Thyroid gland (tissue), 4 donors: ENCODE measurements at regions not wholly inside any gene's neighbourhood (a gene's known extent, or its start where the extent isn't known, plus 50 kb on each side); places are given as distances from the start of the nearest gene placed in this dataset.
"Not testable (repeated sequence)": the region's sequence is repeated elsewhere in the genome, so short reads cannot be mapped to it uniquely, and the experiment has no call there.

Experiments used
- DNase-seq, 2 donors: peaks; one replicate each; pipeline ENCODE4 v3.0.0-alpha.2; 2019
- H3K27ac ChIP-seq, 3 donors: fragments of 200-600 bp; sonication (generic); 1 replicate in 2 of 3; 2 replicates in 1 of 3; pipeline ENCODE4 v1.5.1; 2016 to 2019; ENCODE audit warnings: mild to moderate bottlenecking in 1 of 3, moderate library complexity in 1 of 3
- H3K27me3 ChIP-seq: fragments of 200-600 bp; sonication (generic); one replicate; pipeline ENCODE4 v1.5.1; 2019
- H3K36me3 ChIP-seq, 2 donors: fragments of 200-600 bp; sonication (generic); one replicate each; pipeline ENCODE4 v1.5.1; 2016 to 2019
- H3K4me1 ChIP-seq, 2 donors: fragments of 200-600 bp; sonication (generic); one replicate each; pipeline ENCODE4 v1.5.1; 2017 to 2019
- H3K4me3 ChIP-seq, 3 donors: fragments of 200-600 bp; sonication (generic); replicated peaks in 1 of 3; 1 replicate in 2 of 3; 2 replicates in 1 of 3; pipeline ENCODE4 v1.5.1; 2016; ENCODE audit warnings: mild to moderate bottlenecking in 1 of 3
- H3K9me3 ChIP-seq: fragments of 200-600 bp; sonication (generic); one replicate; pipeline ENCODE4 v1.5.1; 2017
- CTCF ChIP-seq, 6 experiments: fragments of 200-600 bp in 3 of 6; fragments of 450-650 bp in 3 of 6; sonication (generic) in 3 of 6; IDR thresholded peaks; one replicate each; pipeline ENCODE4 v1.5.1; 2016 to 2019; ENCODE audit warnings: antibody characterized with exemption in 6 of 6, mild to moderate bottlenecking in 2 of 6, inconsistent platforms in 1 of 6, moderate library complexity in 1 of 6
- POLR2A ChIP-seq, 2 donors: fragments of 450-650 bp; IDR thresholded peaks; one replicate each; pipeline ENCODE4 v1.6.1; 2017; ENCODE audit warnings: antibody characterized with exemption in 2 of 2, mild to moderate bottlenecking in 2 of 2, moderate library complexity in 1 of 2
- WGBS, 2 donors: methylation state at CpG; one replicate each; pipeline ENCODE4 v1.1.5; 2017; 5-methylcytosine and 5-hydroxymethylcytosine counted together
- intact Hi-C: fragments of 100-400 bp; cut with DNase I; formaldehyde crosslinking; loops from one replicate; pipeline ENCODE4 v1.15.1; 2023

- H3K9me3 ChIP-seq, result no peaks in the 10 kb centered on the region
- H3K4me1 ChIP-seq, result no peaks in the 10 kb centered on the region
- intact Hi-C loops, result no loop called here
- TF ChIP-seq CTCF (IDR thresholded peaks at IDR 0.05), result no peak
- no peak for TF ChIP-seq POLR2A (IDR thresholded peaks at IDR 0.05)
- no peak for DNase-seq
- no peaks in the 10 kb centered on the region for H3K27me3 ChIP-seq
- H3K27ac ChIP-seq, result no peak overlapping the region
- H3K36me3 ChIP-seq, result no peaks in the 10 kb centered on the region
- no peak overlapping the region for H3K4me3 ChIP-seq
- WGBS, 2 donors, result 87 to 88% methylated on average over 11 of the region's 11 CpGs
Observed at GRCh38 chr12:127130506-127131124, 1136.4 kb upstream of the TMEM132C start.

- H3K9me3 ChIP-seq, result no peaks in the 10 kb centered on the region
- TF ChIP-seq CTCF (IDR thresholded peaks at IDR 0.05), result no peak
- H3K36me3 ChIP-seq, result no peaks in the 10 kb centered on the region
- H3K27me3 ChIP-seq, result no peaks in the 10 kb centered on the region
- H3K4me1 ChIP-seq, result no peaks in the 10 kb centered on the region
- intact Hi-C loops, result no loop called here
- H3K4me3 ChIP-seq, result no peak overlapping the region
- WGBS, 2 donors, result 78 to 79% methylated on average over 11 of the region's 11 CpGs
- no peak for DNase-seq
- H3K27ac ChIP-seq, result no peak overlapping the region
Observed at GRCh38 chr12:127133675-127134335, 1133.2 kb upstream of the TMEM132C start.

- H3K27me3 ChIP-seq, H3K4me1 ChIP-seq, H3K27ac ChIP-seq, intact Hi-C loops, H3K4me3 ChIP-seq, H3K36me3 ChIP-seq, DNase-seq, H3K9me3 ChIP-seq: not testable (repeated sequence)
- WGBS, 2 donors, result 84 to 92% methylated on average over 3 of the region's 3 CpGs
Observed at GRCh38 chr12:127140864-127141484, 1126.0 kb upstream of the TMEM132C start.

GRCh38 chr12:127143020-127143419, 1124.0 kb upstream of the TMEM132C start:
- WGBS, 2 donors, result 63 to 84% methylated on average over 4 of the region's 6 CpGs
- no peak overlapping the region for H3K27ac ChIP-seq
- no peak overlapping the region for H3K4me3 ChIP-seq
- no peak for TF ChIP-seq POLR2A (IDR thresholded peaks at IDR 0.05)
- TF ChIP-seq CTCF (IDR thresholded peaks at IDR 0.05), result no peak
- no peak for DNase-seq
- no peaks in the 10 kb centered on the region for H3K27me3 ChIP-seq
- H3K36me3 ChIP-seq, result no peaks in the 10 kb centered on the region
- no peaks in the 10 kb centered on the region for H3K9me3 ChIP-seq
- H3K4me1 ChIP-seq, result peaks cover 6 to 8% of the 10 kb centered on the region in 2 donors
- intact Hi-C loops, result no loop called here

- Histone ChIP-seq H3K27ac (no peak overlapping the region), H3K4me3 (no peak overlapping the region), H3K27me3 (no peaks in the 10 kb centered on the region), H3K4me1 (peaks cover 6 to 8% of the 10 kb centered on the region in 2 donors), H3K36me3 (no peaks in the 10 kb centered on the region), H3K9me3 (no peaks in the 10 kb centered on the region)
- intact Hi-C loops, result no loop called here
- TF ChIP-seq POLR2A (IDR thresholded peaks at IDR 0.05) (no peak), CTCF (IDR thresholded peaks at IDR 0.05) (no peak)
- DNase-seq, result no peak
- WGBS, 2 donors, result 96 to 99% methylated on average over 5 of the region's 5 CpGs
Observed at GRCh38 chr12:127144770-127145169, 1122.2 kb upstream of the TMEM132C start.
